ENCODE measurements at regions not wholly inside any gene's neighbourhood (a gene's known extent, or its start where the extent isn't known, plus 50 kb on each side); places are given as distances from the start of the nearest gene placed in this dataset.

GRCh38 chr5:156147944-156148285 is 179.0 kb upstream of the SGCD start (continued):
- TF ChIP-seq GABPB2 (CRISPR knock-in tag; conservative IDR thresholded peaks at IDR 0.05): no peak
- TF ChIP-seq FOXP4 (CRISPR knock-in tag; IDR thresholded peaks at IDR 0.05; ENCODE audit: borderline replicate concordance): no peak
- TF ChIP-seq TOE1 (IDR thresholded peaks at IDR 0.05; ENCODE audit: borderline replicate concordance): no peak
- no peak for TF ChIP-seq TOE1 (CRISPR knock-in tag; IDR thresholded peaks at IDR 0.05; ENCODE audit: borderline replicate concordance, low read depth)

DNA sequence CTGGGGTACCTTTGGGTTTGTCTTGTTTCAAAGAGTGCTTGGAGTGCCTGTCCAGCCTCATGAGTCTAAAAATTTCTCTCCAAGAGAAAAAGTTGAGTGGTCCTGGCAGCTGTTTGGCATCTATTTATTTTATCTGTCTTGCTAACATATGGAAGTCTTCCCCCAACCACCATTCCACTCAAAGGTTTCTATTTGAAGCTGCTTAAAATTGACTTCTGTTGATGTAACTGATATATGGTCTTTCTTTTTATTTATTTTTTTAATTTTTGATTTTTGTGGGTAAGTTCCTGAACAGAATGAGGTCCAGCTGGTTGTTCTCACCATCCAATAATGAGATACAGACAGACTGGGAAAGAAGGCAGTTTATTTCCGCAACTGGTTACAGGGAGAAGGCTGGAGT is 178.7 kb upstream of the SGCD start:
- Histone ChIP-seq H3K27ac (ENCODE audit: extremely low read depth, low read depth, low read length) (no peak overlapping the region), H3K36me3 (ENCODE audit: control insufficient read depth, insufficient read depth, low read length) (no peaks in the 10 kb centered on the region), H3K9me1 (ENCODE audit: control insufficient read depth, insufficient read depth, low read length) (no peaks in the 10 kb centered on the region), H3K79me2 (ENCODE audit: control insufficient read depth, insufficient read depth, low read length) (no peaks in the 10 kb centered on the region), H3K4me3 (no peak overlapping the region), H3K9ac (ENCODE audit: insufficient read depth in 1 of 2, low read depth in 2 of 2, low read length in 2 of 2) (no peak overlapping the region), H3K9me3 (replicated peaks; ENCODE audit: control insufficient read depth, insufficient read depth, low read depth, low read length) (no peaks in the 10 kb centered on the region), H4K20me1 (replicated peaks; ENCODE audit: control insufficient read depth, insufficient read depth, low read length) (no peaks in the 10 kb centered on the region), H2AFZ (ENCODE audit: low read depth, low read length) (no peak overlapping the region), H3K4me2 (ENCODE audit: insufficient read depth, low read length) (no peak overlapping the region), H3K27me3 (ENCODE audit: control insufficient read depth in 2 of 2, insufficient read depth in 2 of 2, low read length in 2 of 2) (no peaks in the 10 kb centered on the region), H3K4me1 (replicated peaks in 1 of 2; ENCODE audit: control insufficient read depth in 2 of 2, insufficient read depth in 2 of 2, low read length in 2 of 2) (no peaks in the 10 kb centered on the region)
- in situ Hi-C loops (cut with MboI): no loop called here
- CTCF ChIA-PET (ENCODE audit: low intra/inter-chr PET ratio): no interaction called here
- ATAC-seq (no peak), FAIRE-seq (no peak), DNase-seq (ENCODE audit: extremely low read depth in 1 of 4, low spot score in 3 of 4) (no peak)
- 0% methylated on average over 1 of the region's 1 CpG for WGBS (ENCODE audit: insufficient coverage, low coverage, missing lambda C conversion rate)
- no TSS peak for BruUV-seq (replicated peaks)
- TF ChIP-seq TAL1 (IDR thresholded peaks at IDR 0.05) (no peak), ZNF589 (CRISPR knock-in tag; IDR thresholded peaks at IDR 0.05; ENCODE audit: low read depth) (no peak), NFIC (IDR thresholded peaks at IDR 0.05) (no peak), STAT5B (CRISPR knock-in tag; IDR thresholded peaks at IDR 0.05) (no peak), ZBTB17 (CRISPR knock-in tag; IDR thresholded peaks at IDR 0.05) (no peak)
- TF ChIP-seq, protein P1, sequence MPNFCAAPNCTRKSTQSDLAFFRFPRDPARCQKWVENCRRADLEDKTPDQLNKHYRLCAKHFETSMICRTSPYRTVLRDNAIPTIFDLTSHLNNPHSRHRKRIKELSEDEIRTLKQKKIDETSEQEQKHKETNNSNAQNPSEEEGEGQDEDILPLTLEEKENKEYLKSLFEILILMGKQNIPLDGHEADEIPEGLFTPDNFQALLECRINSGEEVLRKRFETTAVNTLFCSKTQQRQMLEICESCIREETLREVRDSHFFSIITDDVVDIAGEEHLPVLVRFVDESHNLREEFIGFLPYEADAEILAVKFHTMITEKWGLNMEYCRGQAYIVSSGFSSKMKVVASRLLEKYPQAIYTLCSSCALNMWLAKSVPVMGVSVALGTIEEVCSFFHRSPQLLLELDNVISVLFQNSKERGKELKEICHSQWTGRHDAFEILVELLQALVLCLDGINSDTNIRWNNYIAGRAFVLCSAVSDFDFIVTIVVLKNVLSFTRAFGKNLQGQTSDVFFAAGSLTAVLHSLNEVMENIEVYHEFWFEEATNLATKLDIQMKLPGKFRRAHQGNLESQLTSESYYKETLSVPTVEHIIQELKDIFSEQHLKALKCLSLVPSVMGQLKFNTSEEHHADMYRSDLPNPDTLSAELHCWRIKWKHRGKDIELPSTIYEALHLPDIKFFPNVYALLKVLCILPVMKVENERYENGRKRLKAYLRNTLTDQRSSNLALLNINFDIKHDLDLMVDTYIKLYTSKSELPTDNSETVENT (CRISPR knock-in tag; IDR thresholded peaks at IDR 0.05): no peak
- intact Hi-C loops (cut with micrococcal nuclease): no loop called here
- POLR2A ChIA-PET: no interaction called here
